ENCODE measurements at regions not wholly inside any gene's neighbourhood (a gene's known extent, or its start where the extent isn't known, plus 50 kb on each side); places are given as distances from the start of the nearest gene placed in this dataset.

- TF ChIP-seq, protein P1, sequence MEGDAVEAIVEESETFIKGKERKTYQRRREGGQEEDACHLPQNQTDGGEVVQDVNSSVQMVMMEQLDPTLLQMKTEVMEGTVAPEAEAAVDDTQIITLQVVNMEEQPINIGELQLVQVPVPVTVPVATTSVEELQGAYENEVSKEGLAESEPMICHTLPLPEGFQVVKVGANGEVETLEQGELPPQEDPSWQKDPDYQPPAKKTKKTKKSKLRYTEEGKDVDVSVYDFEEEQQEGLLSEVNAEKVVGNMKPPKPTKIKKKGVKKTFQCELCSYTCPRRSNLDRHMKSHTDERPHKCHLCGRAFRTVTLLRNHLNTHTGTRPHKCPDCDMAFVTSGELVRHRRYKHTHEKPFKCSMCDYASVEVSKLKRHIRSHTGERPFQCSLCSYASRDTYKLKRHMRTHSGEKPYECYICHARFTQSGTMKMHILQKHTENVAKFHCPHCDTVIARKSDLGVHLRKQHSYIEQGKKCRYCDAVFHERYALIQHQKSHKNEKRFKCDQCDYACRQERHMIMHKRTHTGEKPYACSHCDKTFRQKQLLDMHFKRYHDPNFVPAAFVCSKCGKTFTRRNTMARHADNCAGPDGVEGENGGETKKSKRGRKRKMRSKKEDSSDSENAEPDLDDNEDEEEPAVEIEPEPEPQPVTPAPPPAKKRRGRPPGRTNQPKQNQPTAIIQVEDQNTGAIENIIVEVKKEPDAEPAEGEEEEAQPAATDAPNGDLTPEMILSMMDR (IDR thresholded peaks at IDR 0.05) = no peak
- TF ChIP-seq POLR2A (IDR thresholded peaks at IDR 0.05) = no peak
Observed at GRCh38 chr22:48371391-48371790, 1456.3 kb downstream of the BRD1 start.

All from heart left ventricle (tissue), 13 donors.